SU-DHL-6 (cell line): ENCODE measurements at regions not wholly inside any gene's neighbourhood (a gene's known extent, or its start where the extent isn't known, plus 50 kb on each side); places are given as distances from the start of the nearest gene placed in this dataset.

Source experiments
- H2AFZ ChIP-seq: fragments of 200-600 bp; sonication (generic); 2 replicates; pipeline ENCODE4 v1.6.1; 2014; ENCODE audit warnings: low read depth, mild to moderate bottlenecking, moderate library complexity, mixed read lengths, antibody characterized with exemption, low read length; ENCODE audit not compliant: severe bottlenecking
- H3F3A ChIP-seq: fragments of 200-600 bp; shearing (Covaris generic); 2 replicates; pipeline ENCODE4 v1.6.0; 2016; ENCODE audit warnings: antibody characterized with exemption, mild to moderate bottlenecking; ENCODE audit not compliant: insufficient read depth
- H3K27ac ChIP-seq: fragments of 200-600 bp; sonication (generic); 2 replicates; pipeline ENCODE4 v1.5.1; 2016; ENCODE audit warnings: low read depth, mild to moderate bottlenecking, low read length, moderate library complexity, mixed read lengths
- H3K27me3 ChIP-seq: fragments of 200-600 bp; sonication (generic), shearing (Covaris generic); 2 replicates; pipeline ENCODE4 v1.6.0; 2014; ENCODE audit warnings: mild to moderate bottlenecking, low read length
- H3K36me3 ChIP-seq: fragments of 200-600 bp; sonication (generic); 2 replicates; pipeline ENCODE4 v1.6.1; 2014; ENCODE audit warnings: mild to moderate bottlenecking, low read length, mixed read lengths
- H3K4me2 ChIP-seq: fragments of 300-600, 200-600 bp; shearing (Covaris generic), sonication (generic); 2 replicates; pipeline ENCODE4 v1.6.0; 2014; ENCODE audit warnings: low read length, low read depth, mild to moderate bottlenecking; ENCODE audit not compliant: poor library complexity, severe bottlenecking
- H3K4me3 ChIP-seq: fragments of 200-600 bp; sonication (generic); 2 replicates; pipeline ENCODE4 v1.5.1; 2014; ENCODE audit warnings: antibody characterized with exemption, low read length, mild to moderate bottlenecking, mixed read lengths; ENCODE audit not compliant: insufficient read depth, poor library complexity, severe bottlenecking
- H3K79me2 ChIP-seq: fragments of 200-600 bp; sonication (generic); 2 replicates; pipeline ENCODE4 v1.6.1; 2014; ENCODE audit warnings: mild to moderate bottlenecking, low read length, moderate library complexity; ENCODE audit not compliant: insufficient read depth
- H3K9ac ChIP-seq: fragments of 200-600 bp; sonication (generic); 2 replicates; pipeline ENCODE4 v1.7.0; 2014; ENCODE audit warnings: mild to moderate bottlenecking, low read length
- H3K9me2 ChIP-seq: fragments of 200-600 bp; sonication (generic); replicated peaks from 2 replicates; pipeline ENCODE4 v1.6.1; 2014; ENCODE audit warnings: low read length; ENCODE audit not compliant: insufficient read depth
- H3K9me3 ChIP-seq: fragments of 200-600 bp; sonication (generic); 2 replicates; pipeline ENCODE4 v1.6.1; 2014; ENCODE audit warnings: low read length, mixed read lengths; ENCODE audit not compliant: insufficient read depth
- H4K20me1 ChIP-seq: fragments of 200-600 bp; sonication (generic); 2 replicates; pipeline ENCODE4 v1.6.1; 2014; ENCODE audit warnings: low read depth, mild to moderate bottlenecking, antibody characterized with exemption, low read length, moderate library complexity, mixed read lengths
- CTCF ChIP-seq: fragments of 200-600 bp; sonication (generic); IDR thresholded peaks from one replicate; pipeline ENCODE4 v1.5.1; 2017; ENCODE audit warnings: antibody characterized with exemption, mild to moderate bottlenecking, low read length, moderate library complexity; ENCODE audit not compliant: insufficient read depth, poor library complexity, severe bottlenecking
- EZH2phosphoT487 ChIP-seq: fragments of 200-600 bp; sonication (generic), shearing (Covaris generic); conservative IDR thresholded peaks from 2 replicates; pipeline ENCODE4 v1.6.1; 2018; ENCODE audit warnings: mild to moderate bottlenecking, antibody characterized with exemption, low read length, moderate library complexity, mixed read lengths

GRCh38 chr3:21169948-21170347, 581.1 kb downstream of the ZNF385D start:
- no peaks in the 10 kb centered on the region for H3K79me2 ChIP-seq
- H3K4me2 ChIP-seq = no peak overlapping the region
- no peak overlapping the region for H3K4me3 ChIP-seq
- no peaks in the 10 kb centered on the region for H3K9me3 ChIP-seq
- no peak overlapping the region for H2AFZ ChIP-seq
- H3K27ac ChIP-seq = no peak overlapping the region
- no peak for TF ChIP-seq CTCF
- TF ChIP-seq EZH2phosphoT487 = no peak
- no peaks in the 10 kb centered on the region for H3K9me2 ChIP-seq
- H3K9ac ChIP-seq = no peak overlapping the region
- H3K27me3 ChIP-seq = no peaks in the 10 kb centered on the region
- H3F3A ChIP-seq = no peaks in the 10 kb centered on the region
- no peaks in the 10 kb centered on the region for H3K36me3 ChIP-seq
- no peaks in the 10 kb centered on the region for H4K20me1 ChIP-seq

DNA sequence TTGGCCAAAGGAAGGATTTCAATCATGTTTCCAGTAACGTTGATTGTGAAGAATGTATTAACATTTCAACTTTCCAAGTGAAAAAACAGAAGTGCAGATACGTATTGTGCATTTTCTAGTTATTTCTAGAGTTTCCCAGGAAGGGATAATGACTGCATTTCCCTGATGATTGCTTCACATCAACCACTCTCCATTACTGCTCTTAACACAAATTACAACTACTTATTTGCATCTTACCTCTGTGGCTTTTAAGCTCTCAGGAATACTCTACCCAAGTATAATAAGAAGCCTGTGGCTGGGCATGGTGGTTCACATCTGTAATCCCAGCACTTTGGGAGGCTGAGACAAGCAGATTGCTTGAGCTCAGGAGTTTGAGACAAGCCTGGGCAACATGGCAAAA, 582.5 kb downstream of the ZNF385D start:
- Histone ChIP-seq H3K9me2 (no peaks in the 10 kb centered on the region), H3K36me3 (no peaks in the 10 kb centered on the region), H3K79me2 (no peaks in the 10 kb centered on the region), H3K27me3 (no peaks in the 10 kb centered on the region), H3K4me2 (no peak overlapping the region), H3K27ac (no peak overlapping the region), H3K9ac (no peak overlapping the region), H4K20me1 (no peaks in the 10 kb centered on the region), H3K9me3 (no peaks in the 10 kb centered on the region), H3F3A (no peaks in the 10 kb centered on the region), H3K4me3 (no peak overlapping the region), H2AFZ (no peak overlapping the region)
- no peak for TF ChIP-seq EZH2phosphoT487
- TF ChIP-seq CTCF = no peak

GRCh38 chr3:21163956-21164355, 587.1 kb downstream of the ZNF385D start:
- Histone ChIP-seq H3K4me3 (no peak overlapping the region), H3K79me2 (no peaks in the 10 kb centered on the region), H4K20me1 (no peaks in the 10 kb centered on the region), H3K9me2 (no peaks in the 10 kb centered on the region), H3K9ac (no peak overlapping the region), H3K27ac (no peak overlapping the region), H3K9me3 (no peaks in the 10 kb centered on the region), H3K4me2 (no peak overlapping the region), H3F3A (no peaks in the 10 kb centered on the region), H2AFZ (no peak overlapping the region), H3K27me3 (no peaks in the 10 kb centered on the region), H3K36me3 (no peaks in the 10 kb centered on the region)
- TF ChIP-seq EZH2phosphoT487 (no peak), CTCF (no peak)

GRCh38 chr3:21159543-21159906, 591.5 kb downstream of the ZNF385D start:
- Histone ChIP-seq H3K36me3 (no peaks in the 10 kb centered on the region), H4K20me1 (no peaks in the 10 kb centered on the region)
- no peak for TF ChIP-seq CTCF

More at GRCh38 chr3:21159543-21159906, 591.5 kb downstream of the ZNF385D start:
- H3K4me2 ChIP-seq = no peak overlapping the region
- H3F3A ChIP-seq = no peaks in the 10 kb centered on the region
- no peaks in the 10 kb centered on the region for H3K79me2 ChIP-seq
- no peak overlapping the region for H3K9ac ChIP-seq
- H3K27me3 ChIP-seq = no peaks in the 10 kb centered on the region
- no peak overlapping the region for H3K4me3 ChIP-seq
- no peak overlapping the region for H2AFZ ChIP-seq
- H3K9me2 ChIP-seq = no peaks in the 10 kb centered on the region
- no peaks in the 10 kb centered on the region for H3K9me3 ChIP-seq
- no peak overlapping the region for H3K27ac ChIP-seq
